Astrocyte (in vitro differentiated cells and primary cell): ENCODE measurements at regions not wholly inside any gene's neighbourhood (a gene's known extent, or its start where the extent isn't known, plus 50 kb on each side); places are given as distances from the start of the nearest gene placed in this dataset.

Experiments
- DNase-seq: peaks from one replicate; pipeline ENCODE4 v3.0.0-alpha.2; 2010; ENCODE audit warnings: low read depth
- FAIRE-seq: peaks from 2 replicates; lab custom pipeline; 2011; peaks lifted over from hg19 to GRCh38; lab: Jason Lieb, UNC
- H2AFZ ChIP-seq: 2 replicates; pipeline ENCODE4 v1.6.0; 2012; ENCODE audit warnings: low read depth, low read length, inconsistent platforms
- H3K27ac ChIP-seq: 2 replicates; pipeline ENCODE4 v1.5.1; 2011; ENCODE audit warnings: low read depth, low read length, inconsistent platforms
- H3K27me3 ChIP-seq: 2 replicates; pipeline ENCODE4 v1.6.0; 2011; ENCODE audit warnings: low read length, inconsistent platforms; ENCODE audit not compliant: insufficient read depth
- H3K36me3 ChIP-seq: 2 replicates; pipeline ENCODE4 v1.5.1; 2011; ENCODE audit warnings: low read length, inconsistent platforms; ENCODE audit not compliant: insufficient read depth
- H3K4me1 ChIP-seq: 2 replicates; pipeline ENCODE4 v1.5.1; 2011; ENCODE audit warnings: low read length, inconsistent platforms; ENCODE audit not compliant: insufficient read depth
- H3K4me2 ChIP-seq: 2 replicates; pipeline ENCODE4 v1.6.0; 2012; ENCODE audit warnings: low read length, inconsistent platforms
- H3K4me3 ChIP-seq: 2 replicates; pipeline ENCODE4 v1.5.1; 2011; ENCODE audit warnings: low read depth, mild to moderate bottlenecking, low read length, inconsistent platforms; ENCODE audit not compliant: insufficient read depth
- H3K79me2 ChIP-seq: 2 replicates; pipeline ENCODE4 v1.6.0; 2012; ENCODE audit warnings: mild to moderate bottlenecking, low read length, inconsistent platforms; ENCODE audit not compliant: insufficient read depth
- H3K9ac ChIP-seq: 2 replicates; pipeline ENCODE4 v1.6.0; 2012; ENCODE audit warnings: mild to moderate bottlenecking, low read length, inconsistent platforms
- H3K9me3 ChIP-seq: 2 replicates; pipeline ENCODE4 v1.5.1; 2012; ENCODE audit warnings: low read depth, mild to moderate bottlenecking, low read length, inconsistent platforms; ENCODE audit not compliant: insufficient read depth
- H4K20me1 ChIP-seq: 2 replicates; pipeline ENCODE4 v1.6.0; 2012; ENCODE audit warnings: low read length, inconsistent platforms; ENCODE audit not compliant: insufficient read depth
- H3K27ac Mint-ChIP-seq: one replicate; pipeline ENCODE4 v1.8.0; 2021; ENCODE audit warnings: mild to moderate bottlenecking, mixed read lengths; ENCODE audit not compliant: unreplicated experiment
- H3K27me3 Mint-ChIP-seq: one replicate; pipeline ENCODE4 v1.8.0; 2021; ENCODE audit warnings: low read depth, mixed read lengths; ENCODE audit not compliant: unreplicated experiment
- H3K36me3 Mint-ChIP-seq: one replicate; pipeline ENCODE4 v1.8.0; 2021; ENCODE audit warnings: low read depth, mixed read lengths; ENCODE audit not compliant: unreplicated experiment
- H3K4me1 Mint-ChIP-seq: one replicate; pipeline ENCODE4 v1.8.0; 2021; ENCODE audit warnings: low read depth, mixed read lengths; ENCODE audit not compliant: unreplicated experiment
- H3K4me3 Mint-ChIP-seq: one replicate; pipeline ENCODE4 v1.8.0; 2021; ENCODE audit warnings: mild to moderate bottlenecking, moderate library complexity, mixed read lengths; ENCODE audit not compliant: unreplicated experiment
- H3K9me3 Mint-ChIP-seq: one replicate; pipeline ENCODE4 v1.8.0; 2021; ENCODE audit warnings: mild to moderate bottlenecking, mixed read lengths; ENCODE audit not compliant: unreplicated experiment
- CTCF ChIP-seq: IDR thresholded peaks from 2 replicates; pipeline ENCODE4 v1.5.1; 2011; ENCODE audit warnings: low read depth, mild to moderate bottlenecking, inconsistent platforms, low read length, moderate library complexity; ENCODE audit not compliant: insufficient read depth
- EZH2 ChIP-seq: IDR thresholded peaks from 2 replicates; pipeline ENCODE4 v1.6.1; 2012; ENCODE audit warnings: mild to moderate bottlenecking, low read length, inconsistent platforms; ENCODE audit not compliant: insufficient read depth

GRCh38 chr6:45803071-45803470 lies 212.6 kb downstream of the CLIC5 start:
- TF ChIP-seq EZH2 (no peak), CTCF (no peak)
- Mint-ChIP-seq H3K36me3 (no peaks in the 10 kb centered on the region), H3K27ac (no peak overlapping the region), H3K27me3 (no peaks in the 10 kb centered on the region), H3K9me3 (no peaks in the 10 kb centered on the region), H3K4me1 (peaks cover 9% of the 10 kb centered on the region), H3K4me3 (no peak overlapping the region)
- no peak overlapping the region for H3K4me3 ChIP-seq
- no peak overlapping the region for H3K27ac ChIP-seq
- no peaks in the 10 kb centered on the region for H3K27me3 ChIP-seq
- peaks cover 5% of the 10 kb centered on the region for H3K9me3 ChIP-seq
- no peak overlapping the region for H3K9ac ChIP-seq
- no peak for FAIRE-seq
- no peaks in the 10 kb centered on the region for H3K4me1 ChIP-seq
- H4K20me1 ChIP-seq, result no peaks in the 10 kb centered on the region
- H3K36me3 ChIP-seq, result no peaks in the 10 kb centered on the region
- H3K4me2 ChIP-seq, result no peak overlapping the region
- H2AFZ ChIP-seq, result no peak overlapping the region
- no peaks in the 10 kb centered on the region for H3K79me2 ChIP-seq
- no peak for DNase-seq

- peak; percentile 41 for FAIRE-seq
- no peak overlapping the region for H3K9ac ChIP-seq
- peak; percentile 31 for DNase-seq
- no peak overlapping the region for H3K27ac ChIP-seq
- H3K36me3 ChIP-seq, result no peaks in the 10 kb centered on the region
- Mint-ChIP-seq H3K36me3 (no peaks in the 10 kb centered on the region), H3K9me3 (no peaks in the 10 kb centered on the region), H3K4me3 (no peak overlapping the region), H3K27ac (no peak overlapping the region), H3K27me3 (no peaks in the 10 kb centered on the region), H3K4me1 (peaks cover 9% of the 10 kb centered on the region)
- H2AFZ ChIP-seq, result no peak overlapping the region
- no peak overlapping the region for H3K4me3 ChIP-seq
- H4K20me1 ChIP-seq, result no peaks in the 10 kb centered on the region
- no peak overlapping the region for H3K4me2 ChIP-seq
- H3K79me2 ChIP-seq, result no peaks in the 10 kb centered on the region
- H3K4me1 ChIP-seq, result no peaks in the 10 kb centered on the region
- peaks cover 5% of the 10 kb centered on the region for H3K9me3 ChIP-seq
- TF ChIP-seq CTCF (no peak), EZH2 (no peak)
- no peaks in the 10 kb centered on the region for H3K27me3 ChIP-seq
Observed at GRCh38 chr6:45801471-45802289, 214.0 kb downstream of the CLIC5 start.

GRCh38 chr6:45800911-45801310 lies 214.7 kb downstream of the CLIC5 start:
- no peaks in the 10 kb centered on the region for H3K27me3 Mint-ChIP-seq
- H3K4me1 ChIP-seq, result no peaks in the 10 kb centered on the region
- H3K36me3 Mint-ChIP-seq, result no peaks in the 10 kb centered on the region
- no peak overlapping the region for H3K4me3 ChIP-seq
- peaks cover 9% of the 10 kb centered on the region for H3K4me1 Mint-ChIP-seq
- H3K36me3 ChIP-seq, result no peaks in the 10 kb centered on the region
- no peaks in the 10 kb centered on the region for H4K20me1 ChIP-seq
- H3K27ac ChIP-seq, result no peak overlapping the region
- H3K4me3 Mint-ChIP-seq, result no peak overlapping the region
- H2AFZ ChIP-seq, result no peak overlapping the region
- H3K27me3 ChIP-seq, result no peaks in the 10 kb centered on the region
- peaks cover 5% of the 10 kb centered on the region for H3K9me3 ChIP-seq
- no peak overlapping the region for H3K4me2 ChIP-seq
- H3K9me3 Mint-ChIP-seq, result no peaks in the 10 kb centered on the region
- no peak overlapping the region for H3K27ac Mint-ChIP-seq
- no peak overlapping the region for H3K9ac ChIP-seq
- FAIRE-seq, result no peak
- H3K79me2 ChIP-seq, result no peaks in the 10 kb centered on the region
- DNase-seq, result no peak
- TF ChIP-seq EZH2 (no peak), CTCF (no peak)
